GM21526 (cell line): ENCODE measurements at regions not wholly inside any gene's neighbourhood (a gene's known extent, or its start where the extent isn't known, plus 50 kb on each side); places are given as distances from the start of the nearest gene placed in this dataset.
A peak's percentile ranks its signal among the peaks of the same experiment; 100 is the strongest.

Experiments
- ATAC-seq: cut with Tn5 transposase; IDR thresholded peaks from one replicate; pipeline ENCODE4 v1.9.1; 2021; ENCODE audit warnings: moderate library complexity; ENCODE audit not compliant: unreplicated experiment, low FRiP score

DNA sequence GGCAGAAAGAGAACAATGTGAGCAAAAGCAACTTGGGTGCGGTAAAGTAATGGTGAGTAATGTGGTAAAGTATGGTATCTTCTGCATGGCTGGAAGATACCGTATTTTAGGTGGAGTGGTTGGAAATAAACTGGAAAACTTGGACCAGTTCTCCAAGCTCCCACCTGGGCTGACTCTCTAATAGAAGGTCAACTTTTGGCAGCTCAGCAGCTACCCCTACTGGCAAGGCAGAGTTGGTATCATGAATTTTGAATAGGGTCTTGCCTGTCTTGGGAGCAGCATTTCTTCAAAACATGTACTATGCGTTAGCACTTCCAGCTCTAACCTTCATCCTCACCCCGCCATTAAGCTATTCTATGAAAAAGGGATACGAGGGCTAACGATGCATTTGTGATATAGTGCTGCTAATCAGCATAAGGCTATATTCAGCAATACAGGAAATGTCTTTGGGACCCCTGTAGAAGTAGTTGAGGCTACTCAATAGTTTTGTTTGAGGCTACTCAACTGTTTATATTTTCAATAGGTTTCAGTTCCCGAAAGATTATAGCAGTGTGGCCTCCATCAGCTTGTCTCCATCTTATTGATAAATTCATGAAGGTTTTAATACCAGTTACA is 276.3 kb upstream of the FAR2 start:
- peak; percentile 73 for ATAC-seq

DNA sequence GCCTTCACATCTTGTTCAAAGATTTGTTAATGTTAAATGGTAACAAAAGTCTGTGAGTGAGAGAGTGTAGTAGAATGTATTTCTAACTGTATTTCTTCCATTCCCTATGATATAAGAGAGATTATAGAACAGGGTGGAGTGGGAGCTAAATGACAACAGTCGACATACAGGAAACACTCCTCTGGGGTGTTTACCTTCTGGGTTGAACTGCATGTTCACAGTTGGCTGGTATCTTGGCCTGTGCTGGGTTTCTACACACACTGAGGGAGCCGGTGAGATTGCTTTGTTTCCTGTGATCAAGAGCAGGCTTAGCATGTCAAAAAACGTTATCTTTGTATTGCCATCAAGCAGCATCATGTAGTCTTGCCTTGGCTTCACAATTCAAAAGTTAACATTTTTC is 274.3 kb upstream of the FAR2 start:
- no peak for ATAC-seq

DNA sequence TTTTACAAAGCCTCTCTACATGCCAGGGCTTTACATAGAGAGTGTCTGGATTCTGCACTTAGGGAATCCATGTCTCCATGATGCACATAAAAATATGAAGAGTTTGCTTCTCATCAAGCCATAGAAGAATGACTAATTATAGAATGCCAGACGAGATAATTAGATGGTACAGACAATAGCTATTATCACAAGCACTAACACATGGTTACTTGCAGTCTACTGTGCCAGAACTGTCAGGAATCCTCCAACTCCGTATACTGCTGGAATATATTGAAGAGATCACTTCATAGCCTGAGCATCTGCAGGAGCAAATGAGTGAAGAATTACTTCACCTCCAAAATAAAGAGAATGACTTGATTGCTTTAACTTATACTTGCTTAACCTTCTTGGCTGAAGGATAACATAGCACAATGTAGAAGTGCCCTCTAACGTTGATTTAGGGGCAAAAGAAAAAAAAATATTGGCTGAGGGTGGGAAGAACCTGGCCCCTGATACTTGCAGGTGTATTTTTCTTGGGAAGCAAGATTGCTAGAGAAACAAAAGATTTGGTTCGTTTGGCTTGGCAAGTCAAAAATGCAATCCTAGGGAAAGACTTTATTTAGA is 272.8 kb upstream of the FAR2 start:
- no peak for ATAC-seq

DNA sequence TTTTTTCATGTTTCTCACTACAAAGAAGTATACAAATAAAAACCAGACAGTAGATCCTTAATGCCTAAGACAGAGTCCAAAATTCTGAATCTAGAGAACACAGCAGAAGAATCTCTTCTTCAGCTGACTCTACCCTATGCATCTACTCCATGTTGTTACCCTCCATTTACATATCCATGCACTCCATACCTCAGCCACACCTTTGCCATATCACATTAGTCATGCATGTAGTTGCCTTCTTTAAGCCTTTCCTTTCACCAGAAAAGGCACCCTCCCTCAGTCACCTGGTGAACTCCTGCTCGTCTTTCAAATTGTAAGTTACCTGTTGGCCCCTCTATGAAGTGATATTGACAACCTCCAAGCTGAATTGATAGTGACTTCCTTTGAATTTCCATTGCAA is 271.2 kb upstream of the FAR2 start:
- ATAC-seq = no peak

DNA sequence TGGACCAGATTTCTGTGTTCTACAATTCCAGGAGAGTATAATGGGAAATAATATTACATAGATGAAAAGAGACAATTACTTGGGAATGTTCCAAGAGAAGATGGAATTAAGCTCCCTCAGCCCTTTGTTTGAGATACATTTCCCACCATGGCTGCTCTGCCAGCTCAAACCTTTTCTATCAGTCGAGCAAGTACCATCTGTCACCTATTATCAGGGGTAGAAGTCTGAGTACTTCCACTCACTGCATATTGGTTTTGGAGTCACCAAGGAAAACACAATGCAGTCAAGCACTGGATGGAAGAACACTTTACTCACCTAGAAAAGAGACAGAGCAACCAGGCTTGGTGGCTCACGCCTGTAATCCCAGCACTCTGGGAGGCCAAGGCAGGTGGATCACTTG is 270.4 kb upstream of the FAR2 start:
- ATAC-seq = no peak

DNA sequence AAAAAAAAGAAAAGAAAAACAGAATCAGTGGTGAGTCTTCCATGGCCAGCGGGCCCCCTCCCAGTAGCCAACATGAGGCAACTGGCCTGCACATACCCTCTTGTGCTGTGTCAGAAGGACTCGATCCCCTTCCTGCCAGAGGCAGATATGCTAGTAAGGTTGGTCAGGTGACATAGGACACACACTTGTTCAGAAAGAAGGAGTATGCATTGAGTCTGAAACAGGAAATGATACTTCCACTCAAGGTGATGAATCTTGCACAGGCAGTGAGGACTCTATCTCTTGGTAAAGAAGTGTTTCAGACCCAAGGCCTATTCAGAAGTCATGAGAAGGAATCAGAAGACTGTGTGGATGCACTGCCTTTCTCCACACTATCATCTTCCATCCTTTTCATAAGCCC is 269.7 kb upstream of the FAR2 start:
- peak; percentile 93 for ATAC-seq

DNA sequence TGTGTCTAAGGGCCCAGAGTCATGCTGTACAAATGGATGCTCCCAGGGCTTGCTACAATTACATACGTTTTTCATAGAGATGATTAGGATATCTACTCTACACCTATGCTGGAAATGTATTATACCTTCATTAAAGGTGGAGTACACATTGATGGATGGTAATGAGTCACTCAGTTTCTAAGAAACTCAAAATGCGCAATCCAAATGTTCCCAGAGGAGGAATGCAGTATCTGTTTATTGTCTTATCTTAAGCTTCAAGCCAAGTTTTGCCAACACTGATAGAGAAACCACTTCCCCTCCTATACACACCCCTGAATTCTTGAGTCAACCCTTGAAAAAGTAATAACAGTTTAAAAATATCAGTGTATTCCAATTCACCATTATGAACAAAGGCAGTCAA is 266.6 kb upstream of the FAR2 start:
- no peak for ATAC-seq

DNA sequence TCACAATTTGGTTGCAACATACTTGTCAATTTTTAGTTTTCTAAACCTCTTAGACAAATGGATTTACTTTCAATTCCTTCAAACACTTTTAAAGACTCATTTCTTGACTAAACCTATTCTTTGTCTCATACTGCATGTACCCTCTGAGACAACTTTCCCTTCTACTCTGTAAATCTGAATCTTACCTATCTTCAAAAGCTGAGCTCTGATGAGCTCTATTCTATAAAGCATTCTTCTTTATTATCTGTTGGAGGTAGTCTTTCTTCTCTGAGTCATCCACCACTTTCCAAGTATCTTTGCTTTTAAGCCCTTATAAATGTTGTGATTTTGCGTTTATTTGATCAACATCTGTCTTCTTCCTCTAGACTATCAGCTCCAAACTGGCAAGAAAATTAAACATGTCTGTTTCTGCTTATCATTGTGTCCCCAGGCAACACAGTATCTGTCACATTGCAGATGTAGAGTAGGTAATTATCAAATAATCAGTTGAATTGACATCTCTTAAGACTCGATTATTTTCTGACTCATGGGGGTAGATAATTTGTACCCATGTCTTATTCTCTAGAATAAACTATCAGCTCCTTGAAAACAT is 265.6 kb upstream of the FAR2 start:
- no peak for ATAC-seq

DNA sequence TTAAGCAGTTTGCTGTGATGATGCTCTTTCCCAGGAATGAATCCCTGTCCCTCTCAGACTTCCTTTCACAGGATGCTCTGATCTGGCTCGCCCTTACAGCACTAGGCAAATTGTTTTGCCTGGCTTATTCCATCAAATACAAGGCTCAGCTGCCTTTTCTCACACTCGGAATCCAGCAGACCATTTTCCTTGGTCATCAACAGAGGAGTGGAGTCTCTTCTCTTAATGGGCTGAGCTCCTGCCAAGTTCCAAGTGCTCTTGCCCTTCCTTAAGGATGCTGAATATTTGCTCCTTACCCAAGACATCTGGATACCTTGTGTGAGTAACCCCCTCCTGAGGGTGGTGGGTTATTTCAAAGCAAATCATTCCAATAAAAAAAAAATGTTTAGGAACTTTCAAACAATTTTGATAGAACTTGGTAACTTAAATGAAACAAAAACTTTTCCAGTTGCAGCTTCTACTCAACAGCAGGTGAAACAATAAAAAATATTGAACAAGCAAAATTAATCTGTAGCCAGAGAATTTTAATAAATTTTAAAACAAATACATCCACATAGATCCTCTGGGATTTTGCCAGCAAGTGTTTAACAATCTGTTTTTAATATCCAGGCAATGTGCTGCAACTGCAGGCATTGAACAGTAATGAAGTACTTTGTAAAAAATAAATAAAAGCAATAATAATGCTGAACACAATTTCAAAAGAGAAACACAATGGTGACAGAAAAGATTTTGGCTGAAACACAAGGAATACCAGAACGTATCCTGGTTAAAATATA is 264.0 kb upstream of the FAR2 start:
- ATAC-seq = no peak

DNA sequence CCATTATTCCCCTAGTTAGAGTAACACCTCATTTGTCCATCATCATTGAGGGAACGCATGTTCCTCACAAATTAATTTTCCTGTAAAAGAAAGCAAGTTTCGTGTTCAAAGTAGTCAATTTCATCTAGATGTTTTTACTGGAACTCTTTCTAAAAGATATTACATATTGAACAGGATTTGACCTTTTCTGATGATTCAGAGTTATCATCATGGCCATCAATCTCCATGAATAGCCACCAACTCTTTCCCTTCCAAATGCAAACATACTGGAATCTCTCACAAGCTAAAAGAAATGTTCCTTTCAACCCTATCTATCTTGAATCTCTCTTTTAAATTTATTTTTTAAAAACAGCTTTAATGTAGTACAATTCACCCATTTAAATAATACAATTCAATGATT is 263.1 kb upstream of the FAR2 start:
- no peak for ATAC-seq

DNA sequence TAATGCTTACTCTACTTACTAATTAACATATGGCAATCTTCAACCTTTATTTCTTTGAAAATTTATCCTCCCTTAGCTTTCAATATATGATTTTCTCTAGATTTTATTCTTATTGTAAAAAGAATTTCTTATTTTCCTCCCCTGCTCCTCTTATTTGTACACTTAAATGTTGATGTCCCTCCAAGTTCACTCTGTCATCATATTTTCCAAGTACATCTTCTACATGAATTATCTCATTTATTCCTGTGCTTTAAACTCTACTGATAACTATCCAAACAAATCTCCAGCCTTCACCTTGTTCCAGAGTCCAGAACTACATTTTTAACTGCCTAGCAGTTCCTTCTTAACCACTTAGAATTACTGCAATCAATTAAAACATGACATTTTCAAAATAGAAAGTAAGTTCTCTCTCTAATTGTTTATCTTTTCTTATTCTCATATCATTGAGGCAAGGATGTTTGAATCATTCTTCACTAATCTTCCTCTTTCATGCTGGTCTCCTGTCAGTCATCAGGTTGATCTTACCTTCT is 261.6 kb upstream of the FAR2 start:
- ATAC-seq = no peak

DNA sequence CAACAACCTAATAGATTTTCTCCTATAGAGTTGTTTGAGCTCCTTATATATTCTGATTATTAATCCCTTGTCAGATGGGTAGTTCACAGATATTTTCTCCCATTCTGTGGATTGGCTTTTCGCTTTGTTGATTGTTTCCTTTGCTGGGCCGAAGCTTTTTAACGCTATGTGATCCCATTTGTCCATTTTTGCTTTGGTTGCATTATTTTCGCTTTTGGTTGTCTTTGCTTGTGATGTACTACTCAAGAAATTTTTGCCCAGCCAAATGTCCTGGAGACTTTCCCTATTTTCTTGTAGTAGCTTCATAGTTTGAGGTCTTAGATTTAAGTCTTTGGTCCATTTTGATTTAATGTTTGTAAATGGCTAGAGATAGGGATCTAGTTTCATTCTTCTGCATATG is 258.4 kb upstream of the FAR2 start:
- no peak for ATAC-seq

DNA sequence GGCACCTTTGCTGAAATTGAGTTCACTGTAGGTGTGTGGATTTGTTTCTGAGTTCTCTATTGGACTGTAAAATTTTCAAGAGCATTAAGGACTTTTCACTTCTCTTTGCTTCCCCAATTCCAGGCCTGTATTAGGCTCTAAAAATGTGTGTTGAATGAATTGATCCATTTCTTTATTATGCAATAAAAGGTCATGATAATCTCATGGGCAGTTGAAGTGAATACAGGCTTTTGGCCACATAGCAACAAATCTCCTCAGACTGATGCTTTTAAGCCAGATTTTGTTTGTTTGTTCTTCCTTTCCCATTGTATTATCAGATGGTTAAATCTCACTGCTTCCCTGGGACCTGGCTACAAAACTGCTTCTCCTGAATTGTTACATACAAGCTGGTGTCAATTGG is 258.0 kb upstream of the FAR2 start:
- ATAC-seq = no peak

DNA sequence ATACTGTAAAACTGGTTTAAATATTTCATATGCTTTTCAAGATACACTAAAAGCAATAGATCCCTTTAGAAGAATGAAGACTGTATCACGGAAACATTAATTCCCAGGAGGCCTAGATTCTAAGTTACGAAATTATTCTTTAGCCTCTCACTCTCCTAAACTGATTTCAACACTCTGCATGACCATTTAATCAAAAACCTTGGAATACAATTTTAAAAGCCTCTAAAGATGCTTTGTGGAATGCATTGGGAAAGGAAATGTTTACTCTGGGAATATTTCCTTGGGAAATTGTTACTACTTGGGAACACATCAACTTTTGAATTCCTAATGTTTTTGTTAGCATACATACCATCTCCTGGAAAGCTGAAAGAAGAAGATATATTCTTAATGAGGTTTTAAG is 255.7 kb upstream of the FAR2 start:
- ATAC-seq = no peak

DNA sequence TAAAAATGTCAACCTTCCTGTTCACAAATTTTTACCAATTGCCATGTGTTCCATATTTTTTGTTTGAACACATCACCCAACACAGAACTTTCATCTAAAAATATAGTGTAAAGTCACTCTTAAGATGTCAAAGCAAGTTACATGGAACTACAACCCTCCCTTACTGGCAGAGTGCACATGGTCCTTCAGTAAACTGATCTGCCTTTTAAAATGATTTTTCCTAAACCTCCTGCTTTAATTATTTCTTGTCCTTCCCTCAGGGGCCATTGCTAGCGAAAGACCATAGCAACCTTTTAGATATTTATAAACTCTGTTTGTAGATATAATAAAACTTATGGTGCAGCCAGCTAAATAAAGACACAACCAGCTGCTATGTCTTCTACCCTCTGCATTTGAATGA is 255.2 kb upstream of the FAR2 start:
- no peak for ATAC-seq

DNA sequence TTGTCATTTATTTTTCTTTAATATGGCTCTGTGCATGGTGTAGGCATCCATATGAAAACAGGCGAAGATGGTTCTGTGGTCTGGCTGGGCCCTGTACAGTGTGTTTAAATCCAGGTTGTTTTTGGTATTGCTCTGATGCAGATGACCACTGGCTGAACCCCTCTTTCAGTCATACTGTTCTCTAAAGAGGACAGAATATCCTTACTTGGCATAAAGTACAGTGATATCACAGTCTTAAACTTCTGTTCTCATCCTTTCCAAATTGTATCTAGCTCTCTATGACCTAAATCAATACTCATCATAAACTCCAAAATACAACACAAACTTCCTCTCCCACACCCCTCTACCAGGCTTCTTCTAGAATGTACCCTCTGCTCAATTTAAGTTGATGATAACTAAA is 252.7 kb upstream of the FAR2 start:
- no peak for ATAC-seq

DNA sequence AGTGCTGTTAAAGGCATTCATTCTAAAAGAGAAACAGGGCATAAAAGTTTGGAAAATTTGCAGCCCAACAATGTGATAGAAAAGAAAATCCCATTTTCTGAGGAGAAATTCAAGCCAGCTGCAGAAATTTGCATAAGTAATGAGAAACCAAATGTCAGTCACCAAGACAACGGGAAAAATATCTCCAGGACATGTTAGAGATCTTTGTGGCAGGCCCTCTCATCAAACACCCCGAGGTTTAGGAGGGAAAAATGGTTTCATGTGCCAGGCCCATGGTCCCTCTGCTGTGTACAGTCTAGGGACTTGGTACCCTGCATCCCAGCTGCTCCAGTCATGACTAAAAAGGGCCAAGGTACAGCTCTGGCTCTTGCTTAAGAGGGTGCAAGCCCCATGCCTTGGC is 251.0 kb upstream of the FAR2 start:
- ATAC-seq = no peak

DNA sequence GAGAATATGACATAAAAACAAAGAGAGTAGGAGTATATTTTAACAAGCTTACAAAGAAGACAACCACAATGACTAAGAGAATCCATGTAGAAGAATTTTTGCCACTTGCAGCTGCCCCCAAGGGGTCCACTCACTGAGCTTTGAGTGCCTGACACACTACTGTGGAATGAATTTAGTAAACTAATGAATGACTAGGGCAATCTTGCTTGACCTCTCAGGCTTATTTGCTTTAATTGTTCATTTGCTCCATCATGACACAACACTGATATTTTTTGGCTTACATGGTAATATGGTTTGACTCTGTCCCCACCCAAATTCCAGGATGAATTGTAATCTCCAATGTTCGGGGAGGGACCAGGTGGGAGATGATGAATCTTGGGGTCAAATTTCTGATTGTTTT is 249.1 kb upstream of the FAR2 start:
- no peak for ATAC-seq

DNA sequence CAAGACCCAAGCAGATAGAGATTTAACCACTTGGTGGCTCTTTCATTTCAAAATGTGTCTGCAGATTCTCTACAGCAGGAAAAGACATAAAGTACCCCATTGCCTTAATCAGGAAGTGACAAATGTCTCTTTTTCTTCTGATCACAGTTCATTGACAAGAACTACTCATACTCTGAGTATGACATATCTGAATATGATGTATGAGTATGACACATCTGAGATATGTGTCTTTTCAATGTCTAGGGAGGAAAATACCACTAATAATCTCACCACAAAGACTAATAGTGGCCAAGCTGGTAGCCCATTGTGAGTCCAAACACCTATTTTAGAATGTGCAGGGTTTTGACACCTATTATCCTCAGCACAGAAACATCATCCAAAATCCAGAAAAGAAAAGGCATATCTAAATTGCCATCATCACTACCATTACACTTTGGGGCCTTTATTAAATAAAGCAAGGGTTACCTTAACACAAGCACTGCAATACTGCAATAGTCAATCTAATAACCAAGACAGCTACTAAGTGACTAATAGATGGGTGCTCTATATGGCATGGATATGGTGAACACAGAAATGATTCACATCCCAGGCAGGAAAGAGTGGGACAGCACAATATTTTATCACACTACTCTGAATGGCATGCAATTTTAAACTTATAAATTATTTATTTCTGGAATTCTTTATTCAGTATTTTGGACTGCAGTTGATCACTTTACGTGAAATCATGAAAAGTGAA is 243.7 kb upstream of the FAR2 start:
- ATAC-seq = no peak

DNA sequence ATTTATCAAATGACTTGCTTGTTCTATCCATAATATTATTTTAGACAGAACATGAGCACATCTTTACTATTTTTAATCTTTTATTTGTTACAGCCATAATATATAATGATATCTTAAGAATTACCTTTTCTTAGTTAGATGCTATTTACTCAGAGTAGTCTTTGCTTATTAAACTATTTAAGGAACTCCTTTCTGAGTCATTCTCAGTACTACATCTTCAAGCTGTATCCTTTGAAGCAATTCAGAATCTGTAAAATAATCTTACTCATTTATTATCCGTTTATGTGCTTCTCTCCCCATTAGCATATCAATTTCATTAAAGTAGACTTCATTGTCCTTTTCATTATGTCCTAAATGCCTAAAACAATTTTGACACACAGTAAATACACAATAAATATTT is 240.4 kb upstream of the FAR2 start:
- ATAC-seq = no peak

DNA sequence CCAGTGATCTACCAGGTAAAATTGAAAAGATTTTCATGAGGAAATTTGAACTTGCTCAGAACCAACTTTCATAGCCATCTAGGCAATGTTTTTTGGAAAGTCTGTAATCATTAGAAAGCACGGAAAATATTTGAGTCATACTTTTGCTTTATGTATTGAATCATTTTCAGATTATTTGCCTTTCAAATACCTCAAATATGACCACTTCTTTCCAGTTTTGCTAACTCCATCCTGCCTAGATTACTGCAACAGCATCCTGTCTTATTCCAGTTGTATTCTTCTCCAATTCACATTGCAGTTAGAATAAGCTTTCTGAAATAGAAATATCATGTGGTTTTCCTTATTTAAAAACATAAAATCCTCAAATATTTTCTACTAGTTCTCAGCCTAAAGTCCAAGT is 239.8 kb upstream of the FAR2 start:
- no peak for ATAC-seq
